H9 (cell line): ENCODE measurements at regions not wholly inside any gene's neighbourhood (a gene's known extent, or its start where the extent isn't known, plus 50 kb on each side); places are given as distances from the start of the nearest gene placed in this dataset.

Experiments used
- DNase-seq: peaks from one replicate; pipeline ENCODE4 v3.0.0-alpha.2; 2017
- H2AFZ ChIP-seq: one replicate; pipeline ENCODE4 v1.6.1; 2013; ENCODE audit warnings: mild to moderate bottlenecking, low read length, control low read depth, moderate library complexity
- H2AK5ac ChIP-seq: 2 replicates; pipeline ENCODE4 v1.6.1; 2013; ENCODE audit warnings: low read length, control low read depth, mixed read lengths; ENCODE audit not compliant: insufficient read length
- H2BK120ac ChIP-seq: one replicate; pipeline ENCODE4 v1.6.1; 2013; ENCODE audit warnings: low read depth, mild to moderate bottlenecking, low read length, control low read depth, inconsistent platforms; ENCODE audit not compliant: poor library complexity, severe bottlenecking
- H2BK12ac ChIP-seq: 2 replicates; pipeline ENCODE4 v1.6.1; 2013; ENCODE audit warnings: low read length, control low read depth, mixed read lengths, low read depth; ENCODE audit not compliant: insufficient read length
- H2BK15ac ChIP-seq: 2 replicates; pipeline ENCODE4 v1.6.1; 2013; ENCODE audit warnings: low read depth, low read length, control low read depth
- H2BK20ac ChIP-seq: one replicate; pipeline ENCODE4 v1.6.1; 2013; ENCODE audit warnings: low read depth, mild to moderate bottlenecking, low read length, control low read depth, inconsistent platforms; ENCODE audit not compliant: poor library complexity, severe bottlenecking
- H2BK5ac ChIP-seq: 2 replicates; pipeline ENCODE4 v1.6.1; 2013; ENCODE audit warnings: low read length, control low read depth, mixed read lengths; ENCODE audit not compliant: insufficient read length
- H3K14ac ChIP-seq: 2 replicates; pipeline ENCODE4 v1.6.1; 2013; ENCODE audit warnings: low read length, control low read depth; ENCODE audit not compliant: insufficient read depth
- H3K18ac ChIP-seq: 2 replicates; pipeline ENCODE4 v1.6.1; 2013; ENCODE audit warnings: low read depth, mild to moderate bottlenecking, mixed read lengths, low read length, control low read depth; ENCODE audit not compliant: insufficient read length
- H3K23ac ChIP-seq: 2 replicates; pipeline ENCODE4 v1.6.1; 2013; ENCODE audit warnings: low read length, control low read depth, mixed read lengths, low read depth; ENCODE audit not compliant: insufficient read length
- H3K23me2 ChIP-seq: 2 replicates; pipeline ENCODE4 v1.6.1; 2013; ENCODE audit warnings: low read depth, mild to moderate bottlenecking, mixed read lengths, low read length, control low read depth; ENCODE audit not compliant: insufficient read length, poor library complexity, severe bottlenecking
- H3K27ac ChIP-seq: 2 replicates; pipeline ENCODE4 v1.5.1; 2013; ENCODE audit warnings: low read length, control low read depth, mixed read lengths, low read depth; ENCODE audit not compliant: insufficient read length
- H3K27me3 ChIP-seq: 2 replicates; pipeline ENCODE4 v1.6.1; 2013; ENCODE audit warnings: low read length, control low read depth, inconsistent platforms; ENCODE audit not compliant: insufficient read depth
- H3K4ac ChIP-seq: 2 replicates; pipeline ENCODE4 v1.6.1; 2013; ENCODE audit warnings: low read depth, mild to moderate bottlenecking, control low read depth, inconsistent platforms, low read length, moderate library complexity
- H3K4me1 ChIP-seq: 2 replicates; pipeline ENCODE4 v1.6.1; 2013; ENCODE audit warnings: low read length, control low read depth, inconsistent platforms; ENCODE audit not compliant: insufficient read depth
- H3K4me2 ChIP-seq: 2 replicates; pipeline ENCODE4 v1.6.1; 2013; ENCODE audit warnings: low read length, control low read depth, mixed read lengths; ENCODE audit not compliant: insufficient read length, insufficient read depth
- H3K56ac ChIP-seq: 2 replicates; pipeline ENCODE4 v1.6.1; 2013; ENCODE audit warnings: low read depth, mild to moderate bottlenecking, mixed read lengths, low read length, control low read depth; ENCODE audit not compliant: insufficient read length
- H3K79me1 ChIP-seq: 2 replicates; pipeline ENCODE4 v1.6.1; 2013; ENCODE audit warnings: low read depth, mild to moderate bottlenecking, moderate library complexity, low read length, control low read depth, inconsistent platforms; ENCODE audit not compliant: insufficient read depth, poor library complexity, severe bottlenecking
- H3K79me2 ChIP-seq: 2 replicates; pipeline ENCODE4 v1.6.1; 2013; ENCODE audit warnings: low read length, control low read depth, inconsistent platforms; ENCODE audit not compliant: insufficient read depth
- H3K9ac ChIP-seq: 2 replicates; pipeline ENCODE4 v1.6.1; 2013; ENCODE audit warnings: low read length, control low read depth, mixed read lengths; ENCODE audit not compliant: insufficient read length; ENCODE audit errors: extremely low read depth
- H3K9me3 ChIP-seq: one replicate; pipeline ENCODE4 v1.6.1; 2013; ENCODE audit warnings: low read depth, low read length, inconsistent platforms; ENCODE audit not compliant: control insufficient read depth
- H3T11ph ChIP-seq: one replicate; pipeline ENCODE4 v1.6.1; 2013; ENCODE audit warnings: mild to moderate bottlenecking, low read length, control low read depth, inconsistent platforms
- H4K20me1 ChIP-seq: one replicate; pipeline ENCODE4 v1.6.1; 2013; ENCODE audit not compliant: control insufficient read depth, insufficient read length, insufficient read depth
- H4K5ac ChIP-seq: 2 replicates; pipeline ENCODE4 v1.6.1; 2013; ENCODE audit warnings: low read depth, mild to moderate bottlenecking, mixed read lengths, low read length, control low read depth; ENCODE audit not compliant: insufficient read length
- H4K8ac ChIP-seq: replicated peaks from 2 replicates; pipeline ENCODE4 v1.6.1; 2013; ENCODE audit warnings: low read length, control low read depth, mixed read lengths, low read depth; ENCODE audit not compliant: insufficient read length
- H4K91ac ChIP-seq: 2 replicates; pipeline ENCODE4 v1.6.1; 2013; ENCODE audit warnings: low read depth, mild to moderate bottlenecking, moderate library complexity, mixed read lengths, low read length, control low read depth; ENCODE audit not compliant: insufficient read length
- H3K27ac Mint-ChIP-seq, 3 experiments: 2 replicates in 2 of 3; 3 replicates in 1 of 3; pipeline ENCODE4 v1.8.0; 2020 to 2021; ENCODE audit warnings: mixed read lengths in 3 of 3, mild to moderate bottlenecking in 1 of 3, moderate library complexity in 1 of 3
- H3K27me3 Mint-ChIP-seq: 2 replicates; pipeline ENCODE4 v1.8.0; 2021; ENCODE audit warnings: low read depth, mild to moderate bottlenecking, moderate library complexity, mixed read lengths
- H3K36me3 Mint-ChIP-seq, 3 experiments: 2 replicates in 2 of 3; 3 replicates in 1 of 3; pipeline ENCODE4 v1.8.0; 2020 to 2021; ENCODE audit warnings: low read depth in 3 of 3, mixed read lengths in 3 of 3; ENCODE audit not compliant: insufficient read depth in 1 of 3
- H3K4me1 Mint-ChIP-seq, 2 experiments: 2 replicates each; pipeline ENCODE4 v1.8.0; 2020; ENCODE audit warnings: mixed read lengths in 2 of 2
- H3K4me3 Mint-ChIP-seq, 2 experiments: 2 replicates in 1 of 2; 3 replicates in 1 of 2; pipeline ENCODE4 v1.8.0; 2020 to 2021; ENCODE audit warnings: mild to moderate bottlenecking in 2 of 2, mixed read lengths in 2 of 2, moderate library complexity in 1 of 2
- H3K9me3 Mint-ChIP-seq, 2 experiments: 2 replicates in 1 of 2; 3 replicates in 1 of 2; pipeline ENCODE4 v1.8.0; 2020; ENCODE audit warnings: mild to moderate bottlenecking in 2 of 2, mixed read lengths in 2 of 2, moderate library complexity in 1 of 2
- TF ChIP-seq, protein P1 (sequence below): fragments of 200-600 bp; sonication (generic); conservative IDR thresholded peaks from 3 replicates; pipeline ENCODE4 v1.8.0; 2021; ENCODE audit warnings: antibody characterized with exemption, mild to moderate bottlenecking

DNA sequence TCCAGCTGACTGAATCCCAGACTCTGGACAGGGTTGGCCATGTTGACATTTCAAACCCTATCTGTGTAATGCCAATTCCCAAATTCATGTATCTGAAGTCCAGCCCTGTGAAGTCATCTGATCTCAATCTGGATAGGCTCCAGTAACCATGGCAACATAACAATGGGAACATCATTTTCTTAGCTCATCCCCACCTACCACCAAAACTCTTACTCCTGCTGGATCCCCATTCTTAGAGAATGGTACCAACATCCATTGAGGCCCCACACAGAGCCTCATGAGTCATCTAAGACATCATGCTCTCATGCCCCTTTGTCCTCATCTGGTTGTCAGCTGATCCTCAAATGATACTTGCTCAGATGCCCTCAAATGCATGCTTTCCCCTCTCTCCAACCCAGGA, 58.9 kb upstream of the TEX51 start:
- Histone ChIP-seq H3K9me3 (no peaks in the 10 kb centered on the region), H3K14ac (no peak overlapping the region), H3K4me2 (no peak overlapping the region), H2AFZ (no peak overlapping the region), H3K18ac (no peak overlapping the region), H2BK15ac (no peak overlapping the region; the same call in 1 of the 2 replicates), H2BK5ac (no peak overlapping the region), H4K20me1 (no peaks in the 10 kb centered on the region), H2BK120ac (no peak overlapping the region), H4K8ac (no peak overlapping the region), H3K79me1 (no peaks in the 10 kb centered on the region), H3K27me3 (no peaks in the 10 kb centered on the region), H4K5ac (no peak overlapping the region), H3K4ac (no peak overlapping the region), H2BK20ac (no peak overlapping the region), H3K27ac (no peak overlapping the region), H3K23me2 (no peaks in the 10 kb centered on the region), H3K23ac (no peak overlapping the region), H3T11ph (no peak overlapping the region), H3K56ac (no peak overlapping the region), H2AK5ac (no peak overlapping the region), H3K79me2 (no peaks in the 10 kb centered on the region), H2BK12ac (no peak overlapping the region), H3K4me1 (no peaks in the 10 kb centered on the region), H3K9ac (no peak overlapping the region), H4K91ac (no peak overlapping the region)
- H3K4me1 Mint-ChIP-seq, result peaks cover 0 to 4% of the 10 kb centered on the region in 2 experiments; a peak in 1 of 4 replicates
- TF ChIP-seq, protein P1, sequence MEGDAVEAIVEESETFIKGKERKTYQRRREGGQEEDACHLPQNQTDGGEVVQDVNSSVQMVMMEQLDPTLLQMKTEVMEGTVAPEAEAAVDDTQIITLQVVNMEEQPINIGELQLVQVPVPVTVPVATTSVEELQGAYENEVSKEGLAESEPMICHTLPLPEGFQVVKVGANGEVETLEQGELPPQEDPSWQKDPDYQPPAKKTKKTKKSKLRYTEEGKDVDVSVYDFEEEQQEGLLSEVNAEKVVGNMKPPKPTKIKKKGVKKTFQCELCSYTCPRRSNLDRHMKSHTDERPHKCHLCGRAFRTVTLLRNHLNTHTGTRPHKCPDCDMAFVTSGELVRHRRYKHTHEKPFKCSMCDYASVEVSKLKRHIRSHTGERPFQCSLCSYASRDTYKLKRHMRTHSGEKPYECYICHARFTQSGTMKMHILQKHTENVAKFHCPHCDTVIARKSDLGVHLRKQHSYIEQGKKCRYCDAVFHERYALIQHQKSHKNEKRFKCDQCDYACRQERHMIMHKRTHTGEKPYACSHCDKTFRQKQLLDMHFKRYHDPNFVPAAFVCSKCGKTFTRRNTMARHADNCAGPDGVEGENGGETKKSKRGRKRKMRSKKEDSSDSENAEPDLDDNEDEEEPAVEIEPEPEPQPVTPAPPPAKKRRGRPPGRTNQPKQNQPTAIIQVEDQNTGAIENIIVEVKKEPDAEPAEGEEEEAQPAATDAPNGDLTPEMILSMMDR, result no peak
- no peaks in the 10 kb centered on the region; the same call in none of the 2 replicates for H3K27me3 Mint-ChIP-seq
- H3K9me3 Mint-ChIP-seq, result no peaks in the 10 kb centered on the region
- H3K4me3 Mint-ChIP-seq, result no peak overlapping the region
- peak; percentile 10 for DNase-seq
- H3K36me3 Mint-ChIP-seq, result no peaks in the 10 kb centered on the region
- H3K27ac Mint-ChIP-seq, result no peak overlapping the region; a peak in 1 of 7 replicates
